Mucosa of rectum (tissue), 2 donors: ENCODE measurements at regions not wholly inside any gene's neighbourhood (a gene's known extent, or its start where the extent isn't known, plus 50 kb on each side); places are given as distances from the start of the nearest gene placed in this dataset.
"Not testable (repeated sequence)": the region's sequence is repeated elsewhere in the genome, so short reads cannot be mapped to it uniquely, and the experiment has no call there.

Source experiments
- H3K27ac ChIP-seq, 2 donors: one replicate each; pipeline ENCODE4 v1.7.0; 2013; ENCODE audit warnings: inconsistent platforms in 2 of 2, low read depth in 2 of 2, low read length in 2 of 2
- H3K27me3 ChIP-seq, 2 donors: one replicate each; pipeline ENCODE4 v1.7.0; 2013; ENCODE audit warnings: low read length in 2 of 2; ENCODE audit not compliant: control insufficient read depth in 2 of 2, insufficient read depth in 2 of 2
- H3K36me3 ChIP-seq, 2 donors: one replicate each; pipeline ENCODE4 v1.7.0; 2013; ENCODE audit warnings: low read length in 2 of 2; ENCODE audit not compliant: control insufficient read depth in 2 of 2, insufficient read depth in 2 of 2
- H3K4me1 ChIP-seq, 2 donors: one replicate each; pipeline ENCODE4 v1.7.0; 2013; ENCODE audit warnings: low read length in 2 of 2, mild to moderate bottlenecking in 1 of 2; ENCODE audit not compliant: control insufficient read depth in 2 of 2, insufficient read depth in 2 of 2
- H3K4me3 ChIP-seq, 2 donors: one replicate each; pipeline ENCODE4 v1.7.0; 2013; ENCODE audit warnings: low read length in 2 of 2
- H3K9ac ChIP-seq, 2 donors: one replicate each; pipeline ENCODE4 v1.7.0; 2013; ENCODE audit warnings: low read length in 2 of 2, low read depth in 1 of 2, mild to moderate bottlenecking in 1 of 2
- H3K9me3 ChIP-seq, 2 donors: one replicate each; pipeline ENCODE4 v1.7.0; 2013; ENCODE audit warnings: low read length in 2 of 2; ENCODE audit not compliant: control insufficient read depth in 2 of 2
- donor health status: healthy.
- donor health status: Normal muscosa, but diverticular disease.

- no peak overlapping the region for H3K27ac ChIP-seq
- no peak overlapping the region for H3K4me3 ChIP-seq
Observed at GRCh38 chr5:174527916-174528540, 196.4 kb upstream of the MSX2 start.

GRCh38 chr5:174528821-174529544 lies 195.4 kb upstream of the MSX2 start:
- Histone ChIP-seq H3K4me3 (no peak overlapping the region), H3K36me3 (no peaks in the 10 kb centered on the region), H3K4me1 (no peaks in the 10 kb centered on the region), H3K27ac (no peak overlapping the region), H3K9me3 (no peaks in the 10 kb centered on the region), H3K27me3 (no peaks in the 10 kb centered on the region), H3K9ac (no peak overlapping the region)

More at GRCh38 chr5:174527916-174528540, 196.4 kb upstream of the MSX2 start:
- Histone ChIP-seq H3K36me3 (no peaks in the 10 kb centered on the region), H3K9ac (no peak overlapping the region), H3K9me3 (no peaks in the 10 kb centered on the region), H3K4me1 (no peaks in the 10 kb centered on the region), H3K27me3 (peaks cover 0 to 5% of the 10 kb centered on the region in 2 donors)

GRCh38 chr5:174529925-174530681 lies 194.3 kb upstream of the MSX2 start:
- Histone ChIP-seq H3K27ac (no peak overlapping the region), H3K9me3 (no peaks in the 10 kb centered on the region), H3K36me3 (no peaks in the 10 kb centered on the region), H3K27me3 (no peaks in the 10 kb centered on the region), H3K4me1 (no peaks in the 10 kb centered on the region), H3K4me3 (no peak overlapping the region), H3K9ac (no peak overlapping the region)

GRCh38 chr5:174531782-174532191 lies 192.6 kb upstream of the MSX2 start:
- Histone ChIP-seq H3K27me3 (no peaks in the 10 kb centered on the region), H3K27ac (no peak overlapping the region), H3K9ac (no peak overlapping the region), H3K4me3 (no peak overlapping the region), H3K4me1 (no peaks in the 10 kb centered on the region), H3K36me3 (no peaks in the 10 kb centered on the region), H3K9me3 (no peaks in the 10 kb centered on the region)

- Histone ChIP-seq H3K9me3 (no peaks in the 10 kb centered on the region), H3K9ac (no peak overlapping the region), H3K4me1 (no peaks in the 10 kb centered on the region)
Observed at GRCh38 chr5:174532455-174533453, 191.6 kb upstream of the MSX2 start.

GRCh38 chr5:174533751-174534241 lies 190.6 kb upstream of the MSX2 start:
- H3K4me1 ChIP-seq = no peaks in the 10 kb centered on the region
- no peaks in the 10 kb centered on the region for H3K27me3 ChIP-seq
- H3K9me3 ChIP-seq = no peaks in the 10 kb centered on the region
- H3K9ac ChIP-seq = no peak overlapping the region
- no peaks in the 10 kb centered on the region for H3K36me3 ChIP-seq
- H3K27ac ChIP-seq = no peak overlapping the region
- no peak overlapping the region for H3K4me3 ChIP-seq

More at GRCh38 chr5:174532455-174533453, 191.6 kb upstream of the MSX2 start:
- Histone ChIP-seq H3K4me3 (no peak overlapping the region), H3K27ac (no peak overlapping the region), H3K36me3 (no peaks in the 10 kb centered on the region), H3K27me3 (no peaks in the 10 kb centered on the region)

GRCh38 chr5:174535669-174536068 lies 188.7 kb upstream of the MSX2 start:
- H3K27me3 ChIP-seq = no peaks in the 10 kb centered on the region
- no peaks in the 10 kb centered on the region for H3K36me3 ChIP-seq
- no peak overlapping the region for H3K27ac ChIP-seq
- H3K9me3 ChIP-seq = no peaks in the 10 kb centered on the region
- H3K4me3 ChIP-seq = no peak overlapping the region
- H3K4me1 ChIP-seq = no peaks in the 10 kb centered on the region
- no peak overlapping the region for H3K9ac ChIP-seq

- H3K27me3 ChIP-seq, H3K4me1 ChIP-seq, H3K9me3 ChIP-seq, H3K4me3 ChIP-seq, H3K27ac ChIP-seq, H3K36me3 ChIP-seq, H3K9ac ChIP-seq: not testable (repeated sequence)
Observed at GRCh38 chr5:174539823-174540222, 184.6 kb upstream of the MSX2 start.

GRCh38 chr5:174542037-174542436 lies 182.3 kb upstream of the MSX2 start:
- Histone ChIP-seq H3K9me3 (no peaks in the 10 kb centered on the region), H3K27me3 (no peaks in the 10 kb centered on the region), H3K4me1 (no peaks in the 10 kb centered on the region), H3K9ac (no peak overlapping the region), H3K4me3 (no peak overlapping the region), H3K27ac (no peak overlapping the region), H3K36me3 (no peaks in the 10 kb centered on the region)
